GM12865 (cell line): ENCODE measurements at regions not wholly inside any gene's neighbourhood (a gene's known extent, or its start where the extent isn't known, plus 50 kb on each side); places are given as distances from the start of the nearest gene placed in this dataset.
"Not testable (repeated sequence)": the region's sequence is repeated elsewhere in the genome, so short reads cannot be mapped to it uniquely, and the experiment has no call there.

Experiments
- DNase-seq: peaks from one replicate; pipeline ENCODE4 v3.0.0; 2010; ENCODE audit warnings: low read depth
- H3K4me3 ChIP-seq: 2 replicates; pipeline ENCODE4 v1.5.1; 2011; ENCODE audit warnings: mild to moderate bottlenecking, low read depth, low read length, control low read depth
- CTCF ChIP-seq: IDR thresholded peaks from 2 replicates; pipeline ENCODE4 v1.5.1; 2011; ENCODE audit warnings: low read length, control low read depth, low read depth, inconsistent platforms; ENCODE audit not compliant: insufficient read depth; ENCODE audit errors: missing control alignments

GRCh38 chrX:76922100-76922499 lies 494.6 kb downstream of the MAGEE1 start:
- no peak for TF ChIP-seq CTCF
- H3K4me3 ChIP-seq = no peak overlapping the region
- DNase-seq = no peak

- not testable (repeated sequence) for DNase-seq, H3K4me3 ChIP-seq
Observed at GRCh38 chrX:76924616-76925015, 497.1 kb downstream of the MAGEE1 start.

- TF ChIP-seq CTCF = no peak
- no peak overlapping the region for H3K4me3 ChIP-seq
- DNase-seq = peak; percentile 49
Observed at GRCh38 chrX:76931518-76931917, 504.0 kb downstream of the MAGEE1 start.

GRCh38 chrX:76957485-76957884 lies 489.7 kb upstream of the FGF16 start:
- no peak for TF ChIP-seq CTCF
- DNase-seq = no peak
- H3K4me3 ChIP-seq = no peak overlapping the region

GRCh38 chrX:76971393-76972376 lies 475.5 kb upstream of the FGF16 start:
- DNase-seq = peak; percentile 30
- H3K4me3 ChIP-seq = no peak overlapping the region
- TF ChIP-seq CTCF = no peak

GRCh38 chrX:76977452-76977851 lies 469.7 kb upstream of the FGF16 start:
- TF ChIP-seq CTCF = no peak
- H3K4me3 ChIP-seq = no peak overlapping the region
- no peak for DNase-seq

- TF ChIP-seq CTCF = no peak
- H3K4me3 ChIP-seq = no peak overlapping the region
- DNase-seq = no peak
Observed at GRCh38 chrX:76987381-76987780, 459.8 kb upstream of the FGF16 start.
